Posterior cingulate gyrus (tissue), 11 donors: ENCODE measurements at regions not wholly inside any gene's neighbourhood (a gene's known extent, or its start where the extent isn't known, plus 50 kb on each side); places are given as distances from the start of the nearest gene placed in this dataset.
A peak's percentile ranks its signal among the peaks of the same experiment; 100 is the strongest.
"Not testable (repeated sequence)": the region's sequence is repeated elsewhere in the genome, so short reads cannot be mapped to it uniquely, and the experiment has no call there.

ENCODE experiments used
- DNase-seq, 10 donors: peaks; one replicate each; pipeline versions ENCODE4 v3.0.0 to v3.0.0-alpha.2; 2020 to 2021; ENCODE audit warnings: mixed read lengths in 3 of 10
- intact Hi-C: fragments of 100-400 bp; cut with DNase I; formaldehyde crosslinking; loops from one replicate; pipeline ENCODE4 v1.15.1; 2023

DNA sequence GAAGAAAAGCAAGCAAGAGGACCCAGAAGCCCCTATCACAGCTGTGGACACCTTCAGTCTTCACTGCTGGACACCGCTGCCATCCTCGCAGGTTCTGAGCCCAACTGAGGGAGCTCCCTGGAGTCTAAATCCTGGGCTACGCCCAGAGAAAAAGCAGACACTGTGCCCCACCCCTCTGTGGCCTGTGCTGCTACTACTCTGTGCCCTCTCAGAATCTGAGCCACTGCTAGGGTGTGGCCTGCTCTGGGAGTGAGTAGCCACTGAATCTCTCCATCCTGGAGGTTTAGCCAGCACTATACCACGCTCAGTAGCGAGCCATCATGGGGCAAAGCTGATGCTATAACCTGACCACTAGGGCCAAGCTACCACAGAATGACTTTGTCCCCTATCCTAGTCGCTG lies 338.2 kb downstream of the NPR3 start:
- no peak for DNase-seq
- intact Hi-C loops: no loop called here

DNA sequence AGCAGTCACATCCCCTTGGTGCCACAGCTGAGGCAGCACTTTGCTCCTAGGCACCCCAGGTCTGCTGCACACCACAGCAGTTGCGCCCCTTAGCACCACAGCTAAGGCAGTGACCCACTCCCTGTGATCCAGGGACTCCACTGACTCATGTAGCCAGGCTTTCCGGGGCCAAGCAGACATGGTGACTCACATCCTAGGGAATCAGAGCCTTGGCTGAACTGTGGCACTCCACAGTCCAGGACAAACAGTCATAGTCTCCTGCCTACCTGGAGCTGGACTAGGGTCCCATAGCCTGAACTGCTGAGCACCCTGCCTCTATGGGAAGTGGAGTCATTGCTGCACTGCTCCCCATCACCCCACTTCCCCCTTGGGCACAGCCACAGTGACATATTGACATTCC lies 338.7 kb downstream of the NPR3 start:
- intact Hi-C loops: no loop called here
- DNase-seq: peak in 1 of 10 donors; percentile 57

DNA sequence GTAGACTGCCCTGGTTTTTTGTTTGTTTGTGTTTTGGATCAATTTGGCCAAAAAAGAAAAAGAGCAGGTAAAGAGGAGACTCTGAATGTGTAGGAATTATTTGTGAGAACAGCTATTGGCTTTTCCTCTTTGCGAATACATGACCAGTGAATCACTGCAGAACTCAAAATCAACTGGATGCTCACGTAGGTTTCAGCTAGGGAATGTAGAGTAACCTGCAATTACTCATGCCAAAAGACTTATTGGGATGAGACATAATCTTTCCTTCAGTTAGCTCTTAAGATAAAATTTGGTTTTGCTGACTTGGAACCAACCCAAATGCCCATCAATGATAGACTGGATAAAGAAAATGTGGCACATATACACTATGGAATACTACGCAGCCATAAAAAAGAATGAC lies 348.0 kb downstream of the NPR3 start:
- intact Hi-C loops: no loop called here

GRCh38 chr5:33065131-33065530 lies 354.0 kb downstream of the NPR3 start:
- DNase-seq: no peak
- intact Hi-C loops: no loop called here

More for the DNA sequence above, 348.0 kb downstream of the NPR3 start:
- DNase-seq: no peak

- no peak for DNase-seq
- intact Hi-C loops: no loop called here
These were observed 356.2 kb downstream of the NPR3 start for GRCh38 chr5:33067291-33067690.

GRCh38 chr5:33068786-33069185 lies 357.7 kb downstream of the NPR3 start:
- no peak for DNase-seq
- intact Hi-C loops: no loop called here

DNA sequence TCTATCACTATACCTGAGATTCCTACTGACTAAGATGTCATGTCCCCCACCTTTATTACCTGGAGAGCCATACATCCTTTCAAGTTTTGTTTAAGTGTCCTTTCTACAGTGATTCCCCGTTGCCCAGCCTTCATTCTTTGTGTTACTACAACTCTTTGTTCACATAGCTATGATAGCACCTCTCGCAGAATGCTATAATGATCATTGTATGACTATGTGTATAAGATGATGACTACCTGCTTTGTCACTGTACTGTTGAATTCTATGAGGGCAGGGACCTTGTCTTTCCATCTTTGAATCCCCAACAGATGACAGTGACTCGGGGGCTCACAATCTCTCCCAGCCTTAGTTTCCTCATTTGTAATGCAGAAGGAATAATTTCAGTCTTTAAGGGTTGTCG lies 361.2 kb downstream of the NPR3 start:
- intact Hi-C loops: no loop called here
- no peak for DNase-seq

DNA sequence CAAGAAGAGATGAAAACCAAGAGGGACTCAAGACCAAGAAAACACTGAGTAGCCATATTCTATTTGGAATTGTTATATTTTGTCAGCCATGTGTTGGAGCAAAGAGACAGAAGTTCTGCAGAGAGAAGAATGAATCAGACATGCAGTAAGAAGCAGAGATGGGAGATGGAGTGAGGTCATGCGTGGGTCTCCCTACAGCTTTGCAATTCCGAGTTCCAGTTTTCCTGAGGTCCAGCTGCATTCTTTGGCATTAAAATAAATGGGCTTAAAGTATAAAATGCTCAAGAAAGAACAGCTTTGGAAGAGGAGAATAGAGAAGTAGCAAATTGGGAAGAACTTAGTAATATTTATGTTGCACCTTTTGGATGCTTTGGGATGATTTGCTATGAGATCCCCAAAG lies 361.6 kb downstream of the NPR3 start:
- no peak for DNase-seq
- intact Hi-C loops: no loop called here

- intact Hi-C loops: no loop called here
- no peak for DNase-seq
These were observed 362.8 kb downstream of the NPR3 start for GRCh38 chr5:33073881-33074327.

GRCh38 chr5:33074548-33074947 lies 363.4 kb downstream of the NPR3 start:
- no peak for DNase-seq
- intact Hi-C loops: no loop called here

GRCh38 chr5:33075731-33076130 lies 364.6 kb downstream of the NPR3 start:
- intact Hi-C loops: no loop called here
- DNase-seq: no peak

DNA sequence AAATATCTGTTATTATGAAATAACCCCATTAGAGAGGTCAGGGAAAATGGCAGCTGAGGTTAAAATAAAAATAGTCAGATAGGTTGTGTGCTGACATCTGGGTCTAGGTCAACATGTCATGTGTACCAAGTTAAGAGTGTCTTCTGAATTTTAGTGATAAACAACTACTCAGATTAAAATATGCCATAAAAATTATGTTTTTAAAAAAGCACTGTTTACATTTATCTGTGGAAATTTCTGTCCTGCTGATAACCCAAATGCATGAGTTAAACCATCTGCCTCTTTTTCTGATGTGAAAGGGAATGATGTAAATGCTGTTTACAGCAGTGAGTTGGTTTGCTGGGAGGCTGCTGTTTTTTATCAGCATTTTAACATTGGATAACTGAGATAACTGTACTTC lies 361.2 kb upstream of the TARS1 start:
- intact Hi-C loops: no loop called here
- no peak for DNase-seq

DNA sequence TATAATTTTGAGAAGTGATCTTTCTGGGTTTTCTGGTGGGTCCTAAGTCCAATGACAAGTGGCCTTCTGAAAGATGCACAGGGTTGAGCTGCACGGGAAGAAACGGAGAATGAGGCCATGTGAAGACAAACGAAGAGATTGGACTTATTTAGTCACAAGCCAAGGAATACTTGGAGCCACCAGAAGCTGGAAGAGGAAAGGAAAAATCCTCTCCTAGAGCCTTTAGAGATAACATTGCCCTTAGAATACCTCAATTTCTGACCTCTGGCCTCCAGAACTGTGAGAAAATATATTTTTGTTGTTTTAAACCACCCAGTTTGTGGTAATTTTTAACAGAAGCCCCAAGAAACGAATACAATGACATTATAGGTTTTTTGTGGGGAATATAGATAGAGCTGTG lies 360.5 kb upstream of the TARS1 start:
- no peak for DNase-seq
- intact Hi-C loops: no loop called here

GRCh38 chr5:33088176-33088575 lies 352.6 kb upstream of the TARS1 start:
- DNase-seq: no peak
- intact Hi-C loops: no loop called here

DNA sequence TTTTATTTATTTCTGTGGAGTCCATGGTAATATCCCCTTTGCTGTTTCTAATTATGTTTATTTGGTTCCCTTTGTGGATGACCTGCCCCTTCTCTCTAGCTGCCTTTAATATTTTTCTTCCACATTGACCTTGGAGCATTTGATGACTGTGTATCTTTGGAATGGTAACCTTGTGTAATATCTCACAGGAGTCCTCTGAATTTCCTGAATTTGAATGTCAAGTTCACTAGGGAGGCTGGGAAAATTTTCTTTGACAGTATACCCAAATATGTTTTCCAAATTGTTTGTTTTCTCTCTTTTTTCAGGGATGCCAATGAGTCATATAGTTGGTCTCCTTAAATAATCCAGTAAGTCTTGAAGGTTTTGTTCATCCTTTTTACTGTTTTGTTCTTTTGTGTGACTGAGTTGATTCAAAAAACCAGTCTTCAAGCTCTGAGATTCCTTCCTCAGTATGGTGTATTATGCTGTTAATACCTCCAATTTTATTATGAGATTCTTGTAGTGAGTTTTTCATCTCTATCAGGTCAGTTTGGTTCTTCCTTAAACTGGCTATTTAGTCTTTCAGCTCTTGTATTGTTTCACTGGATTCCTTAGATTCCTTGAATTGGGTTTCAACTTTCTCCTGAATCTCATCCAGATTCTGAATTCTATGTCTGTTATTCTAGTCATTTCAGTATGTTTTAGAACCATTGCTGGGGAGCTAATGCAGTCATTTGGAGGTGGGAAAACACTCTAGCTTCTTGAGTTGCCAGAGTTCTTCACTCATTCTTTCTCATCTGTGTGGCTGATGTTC lies 349.0 kb upstream of the TARS1 start:
- DNase-seq: no peak
- intact Hi-C loops: no loop called here

GRCh38 chr5:33092719-33093118 lies 348.0 kb upstream of the TARS1 start:
- intact Hi-C loops: no loop called here

DNA sequence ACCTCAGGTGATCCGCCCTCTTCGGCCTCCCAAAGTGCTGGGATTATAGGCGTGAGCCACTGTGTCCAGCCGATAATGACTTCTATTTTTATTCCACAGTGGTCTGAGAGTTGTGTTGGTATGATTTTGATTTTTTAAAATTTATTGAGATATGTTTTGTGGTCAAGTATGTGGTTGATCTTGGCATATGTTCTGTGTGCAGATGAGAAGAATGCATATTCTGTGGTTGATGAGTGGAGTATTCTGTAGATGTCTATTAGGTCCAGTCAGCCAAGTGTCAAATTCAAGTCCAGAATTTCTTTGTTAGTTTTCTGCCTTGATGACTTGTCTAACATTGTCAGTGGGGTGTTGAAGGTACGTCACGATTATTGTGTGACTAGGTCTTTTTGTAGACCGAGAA lies 338.2 kb upstream of the TARS1 start:
- intact Hi-C loops: no loop called here
- no peak for DNase-seq

More at GRCh38 chr5:33092719-33093118, 348.0 kb upstream of the TARS1 start:
- DNase-seq: peak in 1 of 10 donors; percentile 62

DNA sequence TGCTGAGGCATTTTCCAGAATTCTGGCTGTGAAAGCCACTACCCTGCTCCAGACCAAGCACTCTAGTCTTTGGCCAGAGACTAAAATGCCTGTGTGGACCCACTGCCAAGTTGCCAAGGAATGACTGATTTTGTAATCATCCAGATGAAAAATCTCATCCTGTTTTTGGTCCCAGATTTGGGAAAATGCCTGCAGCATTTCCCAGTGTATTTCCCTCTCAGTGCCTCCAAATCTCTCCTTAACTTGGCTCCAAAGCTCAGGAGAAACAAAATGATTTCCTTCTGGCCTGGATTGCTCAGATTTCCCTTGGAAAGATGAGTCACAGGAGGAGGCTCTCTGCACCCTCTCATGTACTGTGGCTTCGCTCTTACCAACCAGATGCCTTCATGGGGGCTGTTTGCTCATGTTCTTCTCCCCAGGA lies 335.2 kb upstream of the TARS1 start:
- intact Hi-C loops: no loop called here
- DNase-seq: no peak

GRCh38 chr5:33110496-33110895 lies 330.3 kb upstream of the TARS1 start:
- DNase-seq, intact Hi-C loops: not testable (repeated sequence)

DNA sequence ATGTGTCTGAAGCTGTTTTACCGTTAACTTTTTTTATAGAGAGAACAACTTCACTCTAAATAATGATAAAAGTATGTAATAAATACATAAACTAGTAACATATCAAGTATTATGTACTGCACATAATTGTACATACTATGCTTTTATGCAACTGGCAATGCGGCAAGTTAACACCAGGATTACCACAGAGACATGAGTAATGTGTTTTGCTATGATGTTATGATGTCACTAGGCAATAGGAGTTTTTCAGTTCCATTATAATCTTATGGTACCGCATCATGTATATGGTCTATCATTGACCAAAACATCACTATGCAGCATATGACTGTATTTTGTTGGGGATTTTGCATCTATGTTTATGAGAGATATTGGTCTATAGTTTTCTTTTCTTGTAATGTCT lies 326.4 kb upstream of the TARS1 start:
- no peak for DNase-seq
- intact Hi-C loops: no loop called here

- no peak for DNase-seq
- intact Hi-C loops: no loop called here
These were observed 325.3 kb upstream of the TARS1 start for GRCh38 chr5:33115467-33115866.

DNA sequence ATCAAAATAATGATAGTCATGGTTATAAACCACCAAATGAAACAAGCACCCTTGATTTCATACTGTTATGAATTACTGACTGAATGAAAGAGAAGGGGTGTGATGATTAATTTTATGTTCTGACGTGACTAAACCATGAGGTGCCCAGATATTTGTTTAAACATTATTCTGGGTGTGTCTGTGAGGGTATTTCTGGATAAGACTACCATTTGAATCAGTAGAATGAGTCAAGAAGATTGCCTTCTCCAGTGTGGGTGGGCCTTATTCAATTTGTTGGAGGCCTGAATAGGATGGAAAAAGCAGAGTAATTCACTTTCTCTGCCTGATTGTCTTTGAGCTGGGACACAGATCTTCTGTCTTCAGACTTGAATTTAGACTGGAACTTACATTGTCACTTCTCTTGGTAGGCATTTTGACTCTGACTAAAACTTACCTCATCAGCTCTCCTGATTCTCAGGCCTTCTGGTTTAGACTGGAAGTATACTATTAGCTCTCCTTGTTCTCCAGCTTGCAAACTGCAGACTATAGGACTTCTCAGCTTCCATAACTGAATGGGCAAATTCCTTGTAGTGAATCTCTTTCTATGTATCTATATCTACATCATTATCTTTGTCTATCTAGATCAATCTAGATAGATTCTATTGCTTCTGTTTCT lies 321.9 kb upstream of the TARS1 start:
- DNase-seq: no peak
- intact Hi-C loops: no loop called here
